Astrocyte (in vitro differentiated cells and primary cell): ENCODE measurements at regions not wholly inside any gene's neighbourhood (a gene's known extent, or its start where the extent isn't known, plus 50 kb on each side); places are given as distances from the start of the nearest gene placed in this dataset.

Source experiments
- DNase-seq: peaks from one replicate; pipeline ENCODE4 v3.0.0-alpha.2; 2010; ENCODE audit warnings: low read depth
- FAIRE-seq: peaks from 2 replicates; lab custom pipeline; 2011; peaks lifted over from hg19 to GRCh38; lab: Jason Lieb, UNC
- H2AFZ ChIP-seq: 2 replicates; pipeline ENCODE4 v1.6.0; 2012; ENCODE audit warnings: low read depth, low read length, inconsistent platforms
- H3K27ac ChIP-seq: 2 replicates; pipeline ENCODE4 v1.5.1; 2011; ENCODE audit warnings: low read depth, low read length, inconsistent platforms
- H3K27me3 ChIP-seq: 2 replicates; pipeline ENCODE4 v1.6.0; 2011; ENCODE audit warnings: low read length, inconsistent platforms; ENCODE audit not compliant: insufficient read depth
- H3K36me3 ChIP-seq: 2 replicates; pipeline ENCODE4 v1.5.1; 2011; ENCODE audit warnings: low read length, inconsistent platforms; ENCODE audit not compliant: insufficient read depth
- H3K4me1 ChIP-seq: 2 replicates; pipeline ENCODE4 v1.5.1; 2011; ENCODE audit warnings: low read length, inconsistent platforms; ENCODE audit not compliant: insufficient read depth
- H3K4me2 ChIP-seq: 2 replicates; pipeline ENCODE4 v1.6.0; 2012; ENCODE audit warnings: low read length, inconsistent platforms
- H3K4me3 ChIP-seq: 2 replicates; pipeline ENCODE4 v1.5.1; 2011; ENCODE audit warnings: low read depth, mild to moderate bottlenecking, low read length, inconsistent platforms; ENCODE audit not compliant: insufficient read depth
- H3K79me2 ChIP-seq: 2 replicates; pipeline ENCODE4 v1.6.0; 2012; ENCODE audit warnings: mild to moderate bottlenecking, low read length, inconsistent platforms; ENCODE audit not compliant: insufficient read depth
- H3K9ac ChIP-seq: 2 replicates; pipeline ENCODE4 v1.6.0; 2012; ENCODE audit warnings: mild to moderate bottlenecking, low read length, inconsistent platforms
- H3K9me3 ChIP-seq: 2 replicates; pipeline ENCODE4 v1.5.1; 2012; ENCODE audit warnings: low read depth, mild to moderate bottlenecking, low read length, inconsistent platforms; ENCODE audit not compliant: insufficient read depth
- H4K20me1 ChIP-seq: 2 replicates; pipeline ENCODE4 v1.6.0; 2012; ENCODE audit warnings: low read length, inconsistent platforms; ENCODE audit not compliant: insufficient read depth
- H3K27ac Mint-ChIP-seq: one replicate; pipeline ENCODE4 v1.8.0; 2021; ENCODE audit warnings: mild to moderate bottlenecking, mixed read lengths; ENCODE audit not compliant: unreplicated experiment
- H3K27me3 Mint-ChIP-seq: one replicate; pipeline ENCODE4 v1.8.0; 2021; ENCODE audit warnings: low read depth, mixed read lengths; ENCODE audit not compliant: unreplicated experiment
- H3K36me3 Mint-ChIP-seq: one replicate; pipeline ENCODE4 v1.8.0; 2021; ENCODE audit warnings: low read depth, mixed read lengths; ENCODE audit not compliant: unreplicated experiment
- H3K4me1 Mint-ChIP-seq: one replicate; pipeline ENCODE4 v1.8.0; 2021; ENCODE audit warnings: low read depth, mixed read lengths; ENCODE audit not compliant: unreplicated experiment
- H3K4me3 Mint-ChIP-seq: one replicate; pipeline ENCODE4 v1.8.0; 2021; ENCODE audit warnings: mild to moderate bottlenecking, moderate library complexity, mixed read lengths; ENCODE audit not compliant: unreplicated experiment
- H3K9me3 Mint-ChIP-seq: one replicate; pipeline ENCODE4 v1.8.0; 2021; ENCODE audit warnings: mild to moderate bottlenecking, mixed read lengths; ENCODE audit not compliant: unreplicated experiment
- CTCF ChIP-seq: IDR thresholded peaks from 2 replicates; pipeline ENCODE4 v1.5.1; 2011; ENCODE audit warnings: low read depth, mild to moderate bottlenecking, inconsistent platforms, low read length, moderate library complexity; ENCODE audit not compliant: insufficient read depth
- EZH2 ChIP-seq: IDR thresholded peaks from 2 replicates; pipeline ENCODE4 v1.6.1; 2012; ENCODE audit warnings: mild to moderate bottlenecking, low read length, inconsistent platforms; ENCODE audit not compliant: insufficient read depth

GRCh38 chr14:58832095-58832521, 194.3 kb downstream of the DACT1 start:
- FAIRE-seq: no peak
- Histone ChIP-seq H3K9me3 (peaks cover 7% of the 10 kb centered on the region), H2AFZ (no peak overlapping the region), H3K4me3 (no peak overlapping the region), H3K79me2 (no peaks in the 10 kb centered on the region), H4K20me1 (no peaks in the 10 kb centered on the region), H3K4me1 (peaks cover 7% of the 10 kb centered on the region), H3K4me2 (no peak overlapping the region), H3K27me3 (no peaks in the 10 kb centered on the region), H3K36me3 (no peaks in the 10 kb centered on the region), H3K9ac (no peak overlapping the region), H3K27ac (no peak overlapping the region)
- Mint-ChIP-seq H3K9me3 (peaks cover 9% of the 10 kb centered on the region), H3K4me3 (no peak overlapping the region), H3K36me3 (no peaks in the 10 kb centered on the region), H3K27me3 (no peaks in the 10 kb centered on the region), H3K27ac (no peak overlapping the region), H3K4me1 (peaks cover 5% of the 10 kb centered on the region)
- TF ChIP-seq CTCF: no peak
- DNase-seq: no peak

DNA sequence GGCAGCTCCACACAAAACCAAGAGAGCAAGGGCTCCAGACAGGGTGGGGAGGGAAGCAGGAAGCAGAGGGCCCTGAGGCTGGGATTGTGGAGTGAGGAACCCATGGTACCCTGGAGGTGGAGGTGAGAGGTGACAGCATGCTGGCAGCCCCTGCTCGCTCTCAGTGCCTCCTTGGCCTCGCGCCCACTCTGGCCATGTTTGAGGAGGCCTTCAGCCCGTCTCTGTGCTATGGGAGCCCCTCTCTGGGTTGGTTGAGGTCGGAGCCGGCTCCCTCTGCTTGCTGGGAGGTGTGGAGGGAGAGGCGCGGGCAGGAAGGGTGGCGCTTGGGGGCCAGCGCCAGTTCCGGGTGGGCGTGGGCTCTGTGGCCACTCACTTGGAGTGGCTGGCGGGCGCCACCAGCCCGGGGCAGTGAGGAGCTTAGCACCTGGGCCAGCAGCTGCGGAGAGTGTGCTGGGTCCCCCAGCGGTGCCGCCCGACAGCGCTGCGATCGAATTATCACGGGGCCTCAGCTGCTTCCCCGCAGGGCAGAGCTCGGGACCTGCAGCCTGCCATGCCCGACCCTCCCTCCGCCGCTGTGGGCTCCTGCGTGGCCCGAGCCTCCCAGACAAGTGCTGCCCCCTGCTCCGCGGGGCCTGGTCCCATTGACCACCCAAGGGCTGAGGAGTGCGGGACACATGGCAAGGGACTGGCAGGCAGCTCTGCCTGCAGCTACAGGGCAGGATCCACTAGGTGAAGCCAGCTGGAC, 196.0 kb downstream of the DACT1 start:
- Histone ChIP-seq H3K9ac (no peak overlapping the region), H3K4me2 (no peak overlapping the region), H3K4me3 (no peak overlapping the region), H2AFZ (no peak overlapping the region), H3K9me3 (no peaks in the 10 kb centered on the region), H3K4me1 (peaks cover 7% of the 10 kb centered on the region), H3K27me3 (no peaks in the 10 kb centered on the region), H3K27ac (no peak overlapping the region), H4K20me1 (no peaks in the 10 kb centered on the region), H3K36me3 (no peaks in the 10 kb centered on the region), H3K79me2 (no peaks in the 10 kb centered on the region)
- Mint-ChIP-seq H3K4me1 (peaks cover 5% of the 10 kb centered on the region), H3K36me3 (no peaks in the 10 kb centered on the region), H3K9me3 (peaks cover 7% of the 10 kb centered on the region), H3K27me3 (no peaks in the 10 kb centered on the region), H3K4me3 (no peak overlapping the region), H3K27ac (no peak overlapping the region)
- TF ChIP-seq CTCF (no peak), EZH2 (no peak)
- DNase-seq (no peak), FAIRE-seq (no peak)

- Mint-ChIP-seq H3K27ac (no peak overlapping the region), H3K4me3 (no peak overlapping the region)
- TF ChIP-seq CTCF (no peak), EZH2 (no peak)
These were observed 198.7 kb downstream of the DACT1 start for GRCh38 chr14:58836303-58836974.

More at GRCh38 chr14:58836303-58836974, 198.7 kb downstream of the DACT1 start:
- H4K20me1 ChIP-seq: no peaks in the 10 kb centered on the region
- H3K27me3 Mint-ChIP-seq: no peaks in the 10 kb centered on the region
- H3K27ac ChIP-seq: no peak overlapping the region
- H3K27me3 ChIP-seq: no peaks in the 10 kb centered on the region
- H3K4me2 ChIP-seq: no peak overlapping the region
- H3K9ac ChIP-seq: no peak overlapping the region
- H3K36me3 ChIP-seq: no peaks in the 10 kb centered on the region
- no peaks in the 10 kb centered on the region for H3K4me1 Mint-ChIP-seq
- H3K9me3 Mint-ChIP-seq: peaks cover 7% of the 10 kb centered on the region
- FAIRE-seq: no peak
- no peak overlapping the region for H3K4me3 ChIP-seq
- H3K36me3 Mint-ChIP-seq: no peaks in the 10 kb centered on the region
- H3K4me1 ChIP-seq: no peaks in the 10 kb centered on the region
- peak; percentile 30 for DNase-seq
- H2AFZ ChIP-seq: no peak overlapping the region
- H3K79me2 ChIP-seq: no peaks in the 10 kb centered on the region
- H3K9me3 ChIP-seq: no peaks in the 10 kb centered on the region
